ENCODE measurements at regions not wholly inside any gene's neighbourhood (a gene's known extent, or its start where the extent isn't known, plus 50 kb on each side); places are given as distances from the start of the nearest gene placed in this dataset.

DNA sequence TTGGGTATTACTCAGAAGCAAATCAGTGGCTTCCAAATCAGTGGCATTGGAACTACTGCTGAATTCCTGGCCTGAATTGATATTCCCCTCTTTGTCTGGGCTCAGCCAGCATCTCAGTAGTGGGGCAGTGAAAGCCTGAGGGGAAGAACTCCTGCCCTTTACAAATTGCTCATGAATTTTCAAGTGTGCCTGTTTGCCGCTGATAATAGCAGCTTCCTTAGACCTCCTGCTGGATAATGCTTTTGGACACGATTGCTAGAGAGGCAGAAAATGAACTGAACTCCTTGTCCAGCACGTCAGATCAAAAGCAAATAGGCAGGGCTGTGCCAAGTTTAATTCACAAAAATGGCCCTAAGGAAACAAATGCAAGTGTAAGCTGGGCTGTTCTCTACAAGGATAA, 91.3 kb upstream of the GZMB start:
- Histone ChIP-seq H3K27me3 (ENCODE audit: insufficient read depth, poor library complexity, severe bottlenecking) (peaks cover 7% of the 10 kb centered on the region), H3K9me3 (ENCODE audit: severe bottlenecking) (peaks cover 2% of the 10 kb centered on the region), H3K27ac (ENCODE audit: poor library complexity, severe bottlenecking) (no peak overlapping the region), H3K36me3 (ENCODE audit: low read depth) (no peaks in the 10 kb centered on the region), H3K4me1 (ENCODE audit: insufficient read depth, poor library complexity, severe bottlenecking) (no peaks in the 10 kb centered on the region), H3K4me3 (ENCODE audit: severe bottlenecking) (no peak overlapping the region)
- no peak for DNase-seq (ENCODE audit: low spot score)
- ATAC-seq (ENCODE audit: low read depth), result no peak
- TF ChIP-seq, protein P1, sequence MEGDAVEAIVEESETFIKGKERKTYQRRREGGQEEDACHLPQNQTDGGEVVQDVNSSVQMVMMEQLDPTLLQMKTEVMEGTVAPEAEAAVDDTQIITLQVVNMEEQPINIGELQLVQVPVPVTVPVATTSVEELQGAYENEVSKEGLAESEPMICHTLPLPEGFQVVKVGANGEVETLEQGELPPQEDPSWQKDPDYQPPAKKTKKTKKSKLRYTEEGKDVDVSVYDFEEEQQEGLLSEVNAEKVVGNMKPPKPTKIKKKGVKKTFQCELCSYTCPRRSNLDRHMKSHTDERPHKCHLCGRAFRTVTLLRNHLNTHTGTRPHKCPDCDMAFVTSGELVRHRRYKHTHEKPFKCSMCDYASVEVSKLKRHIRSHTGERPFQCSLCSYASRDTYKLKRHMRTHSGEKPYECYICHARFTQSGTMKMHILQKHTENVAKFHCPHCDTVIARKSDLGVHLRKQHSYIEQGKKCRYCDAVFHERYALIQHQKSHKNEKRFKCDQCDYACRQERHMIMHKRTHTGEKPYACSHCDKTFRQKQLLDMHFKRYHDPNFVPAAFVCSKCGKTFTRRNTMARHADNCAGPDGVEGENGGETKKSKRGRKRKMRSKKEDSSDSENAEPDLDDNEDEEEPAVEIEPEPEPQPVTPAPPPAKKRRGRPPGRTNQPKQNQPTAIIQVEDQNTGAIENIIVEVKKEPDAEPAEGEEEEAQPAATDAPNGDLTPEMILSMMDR (IDR thresholded peaks at IDR 0.05; ENCODE audit: poor library complexity, severe bottlenecking), result no peak

DNA sequence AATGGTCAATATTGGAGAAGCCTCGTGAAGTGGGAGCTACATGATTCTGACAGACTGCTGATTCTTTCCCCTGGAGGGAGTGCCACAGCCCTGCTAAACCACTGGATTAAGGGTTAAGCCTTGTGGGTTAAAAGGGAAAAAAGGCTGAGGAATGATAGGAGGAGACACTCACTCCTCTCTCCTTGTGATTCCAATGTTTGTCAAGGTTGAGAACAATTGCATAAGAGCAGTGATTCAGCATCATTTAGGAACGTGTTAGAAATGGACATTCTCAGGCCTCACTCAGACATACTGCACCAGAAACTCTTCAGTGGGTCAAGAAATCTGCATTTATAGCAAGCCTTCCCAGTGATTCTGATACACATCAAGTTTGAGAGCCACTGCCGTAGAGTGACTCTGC, 87.8 kb upstream of the GZMB start:
- H3K4me3 ChIP-seq (ENCODE audit: severe bottlenecking), result no peak overlapping the region
- ATAC-seq (ENCODE audit: low read depth) (no peak), DNase-seq (ENCODE audit: low spot score) (no peak)

DNA sequence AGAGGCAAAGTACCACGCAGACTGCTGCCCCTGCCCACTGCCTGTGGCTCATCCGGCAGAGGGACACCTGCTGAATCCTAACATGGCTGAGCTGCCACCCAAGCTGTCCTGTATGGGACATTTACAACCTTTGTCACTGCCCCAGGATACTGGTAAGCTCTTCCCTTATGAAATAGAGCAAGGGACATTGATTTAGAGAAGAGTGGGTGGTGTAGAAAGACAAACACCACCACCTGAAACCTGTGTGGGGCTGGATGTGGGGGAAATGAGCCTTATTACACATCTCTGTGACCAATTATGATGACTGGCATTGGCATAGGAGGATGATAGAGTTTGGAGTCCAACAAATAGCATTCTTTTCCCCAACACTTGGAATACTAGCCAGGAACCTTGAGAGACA, 81.2 kb upstream of the GZMB start:
- no peak overlapping the region for H3K27ac ChIP-seq (ENCODE audit: poor library complexity, severe bottlenecking)
- no peaks in the 10 kb centered on the region for H3K36me3 ChIP-seq (ENCODE audit: low read depth)
- no peak overlapping the region for H3K4me3 ChIP-seq (ENCODE audit: severe bottlenecking)
- TF ChIP-seq, protein P1 (IDR thresholded peaks at IDR 0.05; ENCODE audit: poor library complexity, severe bottlenecking), result no peak
- H3K27me3 ChIP-seq (ENCODE audit: insufficient read depth, poor library complexity, severe bottlenecking), result peaks cover 30% of the 10 kb centered on the region
- no peak for DNase-seq (ENCODE audit: low spot score)
- no peaks in the 10 kb centered on the region for H3K9me3 ChIP-seq (ENCODE audit: severe bottlenecking)
- no peak for ATAC-seq (ENCODE audit: low read depth)
- no peaks in the 10 kb centered on the region for H3K4me1 ChIP-seq (ENCODE audit: insufficient read depth, poor library complexity, severe bottlenecking)

More for the DNA sequence above, 87.8 kb upstream of the GZMB start:
- Histone ChIP-seq H3K9me3 (ENCODE audit: severe bottlenecking) (no peaks in the 10 kb centered on the region), H3K27ac (ENCODE audit: poor library complexity, severe bottlenecking) (no peak overlapping the region), H3K36me3 (ENCODE audit: low read depth) (no peaks in the 10 kb centered on the region), H3K4me1 (ENCODE audit: insufficient read depth, poor library complexity, severe bottlenecking) (no peaks in the 10 kb centered on the region), H3K27me3 (ENCODE audit: insufficient read depth, poor library complexity, severe bottlenecking) (peaks cover 23% of the 10 kb centered on the region)
- TF ChIP-seq, protein P1 (IDR thresholded peaks at IDR 0.05; ENCODE audit: poor library complexity, severe bottlenecking), result no peak

DNA sequence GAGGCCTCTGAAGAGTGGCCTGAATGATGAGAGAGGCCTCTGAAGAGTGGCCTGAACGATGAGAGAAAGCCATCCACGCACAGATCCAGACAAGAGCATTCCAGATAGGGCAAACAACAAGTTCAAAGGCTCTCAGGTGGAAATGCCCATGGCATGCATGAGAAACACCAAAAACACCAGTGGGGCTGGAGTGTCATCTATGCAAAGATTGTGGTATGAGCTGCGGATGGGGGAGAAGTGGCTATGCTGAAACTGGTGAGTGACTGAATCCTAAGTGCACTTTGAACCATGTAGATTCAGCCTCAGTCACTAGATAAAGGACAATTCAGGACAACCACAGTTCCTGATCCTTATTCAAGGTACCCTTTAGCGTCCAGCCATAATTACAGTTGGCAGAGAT, 79.4 kb upstream of the GZMB start:
- DNase-seq (ENCODE audit: low spot score), result no peak
- Histone ChIP-seq H3K36me3 (ENCODE audit: low read depth) (no peaks in the 10 kb centered on the region), H3K9me3 (ENCODE audit: severe bottlenecking) (no peaks in the 10 kb centered on the region), H3K4me3 (ENCODE audit: severe bottlenecking) (no peak overlapping the region), H3K27me3 (ENCODE audit: insufficient read depth, poor library complexity, severe bottlenecking) (peaks cover 39% of the 10 kb centered on the region), H3K27ac (ENCODE audit: poor library complexity, severe bottlenecking) (no peak overlapping the region), H3K4me1 (ENCODE audit: insufficient read depth, poor library complexity, severe bottlenecking) (no peaks in the 10 kb centered on the region)
- TF ChIP-seq, protein P1 (IDR thresholded peaks at IDR 0.05; ENCODE audit: poor library complexity, severe bottlenecking), result no peak
- ATAC-seq (ENCODE audit: low read depth), result no peak

DNA sequence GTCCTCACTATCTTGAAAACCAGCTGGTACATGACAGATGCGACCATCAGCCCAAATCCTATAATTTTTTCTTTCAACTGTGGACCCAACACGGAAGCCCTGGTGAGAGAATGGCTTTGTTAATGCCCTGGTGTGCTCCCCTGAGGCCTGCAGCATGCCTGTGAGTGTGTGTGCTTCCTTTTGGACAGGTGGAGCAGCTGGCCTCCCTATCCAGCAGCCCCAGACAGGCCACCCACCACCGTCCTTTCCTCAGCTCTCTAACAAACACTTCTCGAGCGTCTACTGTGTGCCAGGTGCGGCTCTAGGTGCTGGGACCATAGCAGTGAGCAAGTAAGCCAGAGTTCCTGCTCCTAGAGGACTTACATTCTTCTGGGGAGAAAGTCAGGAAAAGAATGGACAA, 78.9 kb upstream of the GZMB start:
- Histone ChIP-seq H3K4me1 (ENCODE audit: insufficient read depth, poor library complexity, severe bottlenecking) (no peaks in the 10 kb centered on the region), H3K4me3 (ENCODE audit: severe bottlenecking) (no peak overlapping the region), H3K27ac (ENCODE audit: poor library complexity, severe bottlenecking) (no peak overlapping the region), H3K36me3 (ENCODE audit: low read depth) (no peaks in the 10 kb centered on the region), H3K27me3 (ENCODE audit: insufficient read depth, poor library complexity, severe bottlenecking) (peaks cover 36% of the 10 kb centered on the region), H3K9me3 (ENCODE audit: severe bottlenecking) (no peaks in the 10 kb centered on the region)
- ATAC-seq (ENCODE audit: low read depth), result no peak
- TF ChIP-seq, protein P1 (IDR thresholded peaks at IDR 0.05; ENCODE audit: poor library complexity, severe bottlenecking), result no peak
- no peak for DNase-seq (ENCODE audit: low spot score)
